GM21447 (cell line): ENCODE measurements at regions not wholly inside any gene's neighbourhood (a gene's known extent, or its start where the extent isn't known, plus 50 kb on each side); places are given as distances from the start of the nearest gene placed in this dataset.

Experiments used
- ATAC-seq: cut with Tn5 transposase; IDR thresholded peaks from one replicate; pipeline ENCODE4 v1.9.1; 2021; ENCODE audit not compliant: unreplicated experiment

GRCh38 chr1:199719156-199719842, 308.2 kb upstream of the NR5A2 start:
- ATAC-seq = no peak

- no peak for ATAC-seq
Observed at GRCh38 chr1:199720496-199720895, 307.0 kb upstream of the NR5A2 start.

GRCh38 chr1:199721001-199721400, 306.5 kb upstream of the NR5A2 start:
- no peak for ATAC-seq

DNA sequence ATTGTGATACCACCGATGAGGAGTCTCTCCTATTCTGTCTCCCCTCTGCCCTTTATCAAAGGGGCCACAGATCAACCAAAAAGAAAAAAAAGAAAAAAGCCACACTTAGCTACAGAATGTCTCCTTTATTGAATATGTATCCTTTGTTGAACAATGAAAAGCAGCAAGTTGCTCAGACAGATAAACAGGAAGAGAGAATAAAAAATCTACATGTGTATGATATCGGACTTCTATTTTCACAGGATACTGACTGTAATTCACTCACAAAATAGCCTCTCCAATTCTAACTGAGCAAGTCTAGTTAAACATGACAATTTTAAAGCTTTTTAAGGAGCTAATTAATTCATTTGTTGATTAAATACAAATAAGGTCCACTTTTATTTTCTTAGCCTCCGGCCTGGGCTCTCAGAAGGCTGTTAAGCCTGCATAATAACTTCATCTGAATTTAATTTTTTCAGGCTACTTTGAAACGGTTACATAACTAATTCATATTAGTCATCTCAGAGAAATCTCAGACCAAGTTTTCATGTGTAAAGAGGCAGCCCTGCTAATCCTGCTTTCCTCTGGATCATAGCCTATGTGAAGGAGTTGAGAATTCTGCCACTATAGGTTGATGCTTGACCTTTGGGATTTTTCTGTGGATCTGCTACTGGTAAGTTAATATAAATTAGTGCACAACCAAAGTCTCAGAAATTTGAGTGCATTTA, 304.1 kb upstream of the NR5A2 start:
- ATAC-seq = no peak

DNA sequence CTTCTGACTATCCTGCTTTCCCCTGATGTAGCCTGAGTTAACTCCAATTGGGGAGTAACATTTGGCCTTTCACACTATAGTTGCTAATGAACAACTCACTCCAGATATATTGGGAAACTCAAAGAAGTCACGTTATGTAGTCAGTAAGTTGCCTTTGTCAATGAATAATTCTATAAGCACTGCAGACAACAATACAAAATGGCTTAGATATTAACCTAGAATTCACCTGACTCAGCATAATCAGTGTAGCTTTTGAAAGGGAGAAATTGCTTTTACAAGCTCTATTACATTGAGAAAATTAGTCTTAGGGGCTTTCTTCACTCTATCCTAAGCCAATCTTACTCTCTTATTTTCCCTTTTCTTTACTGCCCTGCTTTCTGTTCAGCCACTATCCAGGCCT, 303.5 kb upstream of the NR5A2 start:
- ATAC-seq = no peak

DNA sequence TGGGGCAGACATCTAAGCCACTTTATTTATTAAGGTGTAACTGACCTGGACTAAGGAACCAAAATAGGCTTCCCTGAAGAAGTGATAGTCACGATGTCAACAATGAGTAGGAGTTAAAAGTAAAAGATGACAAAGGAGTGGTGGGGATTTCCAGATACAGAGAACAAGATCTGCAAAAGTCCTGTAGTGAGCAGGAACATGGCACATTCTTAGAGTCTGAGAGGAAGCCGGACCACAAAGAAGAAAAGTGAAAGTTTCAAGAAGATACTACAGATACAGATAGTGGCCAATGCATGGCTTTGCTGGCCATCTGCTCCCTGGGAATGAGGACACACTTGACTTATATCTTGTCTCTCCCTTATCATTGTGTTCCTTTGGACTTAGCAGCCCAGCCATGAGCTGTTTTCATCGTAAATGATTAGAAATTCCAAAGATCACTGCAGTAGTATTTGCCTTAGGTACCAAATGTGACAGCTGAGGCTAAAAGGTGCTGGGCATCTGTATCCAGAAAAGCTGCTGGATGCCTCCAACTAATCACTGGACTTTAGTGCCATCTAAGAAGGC, 302.4 kb upstream of the NR5A2 start:
- ATAC-seq = peak; percentile 86

DNA sequence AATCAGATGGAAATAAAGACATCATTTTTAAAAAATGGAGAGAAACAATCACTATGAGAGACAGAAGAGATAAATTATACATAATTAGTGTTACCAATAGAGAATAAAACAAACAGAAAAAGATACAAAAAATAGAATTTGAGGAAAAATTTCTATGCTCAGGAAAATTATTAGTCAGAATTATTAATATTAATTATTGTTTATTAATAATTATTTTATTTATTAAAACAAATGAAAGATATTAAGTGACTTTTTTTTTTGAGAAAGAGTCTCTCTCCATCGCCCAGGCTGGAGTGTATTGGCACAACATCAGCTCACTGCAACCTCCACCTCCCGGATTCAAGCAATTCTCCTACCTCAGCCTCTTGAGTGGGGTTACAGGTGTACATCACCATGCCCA, 299.8 kb upstream of the NR5A2 start:
- ATAC-seq = no peak

DNA sequence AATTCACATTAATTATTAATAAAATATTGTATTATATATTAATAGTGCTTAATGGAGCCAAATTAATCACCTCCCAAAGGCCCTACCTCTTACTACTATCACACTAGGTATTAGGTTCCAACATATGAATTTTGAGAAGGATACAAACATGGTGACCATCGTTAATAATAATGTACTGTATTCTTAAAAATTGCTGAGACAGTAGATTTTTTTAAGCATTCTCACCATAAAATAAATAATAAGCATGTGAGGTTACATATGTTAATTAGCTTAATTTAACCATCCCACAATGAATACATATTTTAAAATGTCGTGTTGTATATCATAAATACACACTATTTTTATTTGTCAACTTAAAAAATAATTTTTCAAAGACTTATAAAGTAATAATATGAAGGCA, 299.2 kb upstream of the NR5A2 start:
- no peak for ATAC-seq

GRCh38 chr1:199733125-199733524, 294.4 kb upstream of the NR5A2 start:
- ATAC-seq = no peak

DNA sequence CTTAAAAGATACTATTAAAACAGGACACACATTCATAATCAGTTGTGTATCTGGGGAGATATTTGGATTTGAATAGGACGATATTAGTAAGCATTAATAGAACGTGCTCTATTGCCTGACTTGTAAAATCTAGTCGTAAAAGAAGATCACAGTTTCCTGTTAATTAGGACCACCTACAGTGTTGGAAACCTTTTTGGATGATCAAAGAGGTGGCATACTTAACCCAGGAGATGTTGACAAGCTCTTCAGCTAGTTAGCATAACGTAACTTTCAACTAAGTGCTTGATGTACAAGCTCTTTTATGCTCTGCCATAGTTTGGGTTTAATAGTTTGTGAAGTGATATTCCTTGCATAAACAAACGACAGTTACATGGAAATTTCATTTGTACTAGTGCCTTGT, 293.3 kb upstream of the NR5A2 start:
- ATAC-seq = no peak

DNA sequence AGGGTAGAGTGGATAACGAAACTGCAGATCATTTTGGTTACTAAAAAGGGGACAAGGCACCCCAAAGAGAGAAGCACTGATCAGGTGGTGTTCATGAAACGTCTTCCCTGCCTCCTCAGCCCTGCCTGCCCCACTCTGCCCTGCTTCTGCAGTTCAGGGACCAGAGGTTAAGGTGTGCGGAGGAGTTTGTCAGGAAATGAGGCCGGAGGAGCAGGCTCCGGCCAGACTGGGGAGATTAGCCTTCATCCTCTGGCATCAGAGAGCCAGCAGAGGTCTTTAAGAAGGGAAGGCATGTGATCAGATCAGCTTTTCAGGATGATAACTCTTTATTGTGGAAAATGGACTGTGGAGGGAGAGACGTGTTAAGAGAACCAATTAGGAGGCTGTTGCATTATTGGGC, 291.9 kb upstream of the NR5A2 start:
- ATAC-seq = no peak

DNA sequence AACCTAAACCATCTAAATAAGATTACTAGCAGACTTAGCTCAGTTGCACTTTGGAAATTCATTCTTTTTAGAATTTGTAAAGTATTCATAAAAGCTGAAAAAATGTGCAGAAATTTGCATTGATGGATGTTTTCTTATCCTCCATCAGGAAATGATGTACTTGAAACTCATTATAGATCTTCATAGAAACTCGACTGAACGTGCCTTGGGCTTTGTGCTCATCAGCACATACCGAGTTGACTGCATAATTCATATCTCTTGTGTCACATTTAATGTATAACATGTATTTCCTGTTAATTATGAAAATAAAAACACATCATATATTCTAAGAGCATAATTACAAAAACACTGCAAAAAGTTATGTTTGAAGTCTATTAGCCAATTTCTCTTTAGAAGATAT, 290.9 kb upstream of the NR5A2 start:
- no peak for ATAC-seq

GRCh38 chr1:199741586-199741985, 285.9 kb upstream of the NR5A2 start:
- ATAC-seq = no peak

DNA sequence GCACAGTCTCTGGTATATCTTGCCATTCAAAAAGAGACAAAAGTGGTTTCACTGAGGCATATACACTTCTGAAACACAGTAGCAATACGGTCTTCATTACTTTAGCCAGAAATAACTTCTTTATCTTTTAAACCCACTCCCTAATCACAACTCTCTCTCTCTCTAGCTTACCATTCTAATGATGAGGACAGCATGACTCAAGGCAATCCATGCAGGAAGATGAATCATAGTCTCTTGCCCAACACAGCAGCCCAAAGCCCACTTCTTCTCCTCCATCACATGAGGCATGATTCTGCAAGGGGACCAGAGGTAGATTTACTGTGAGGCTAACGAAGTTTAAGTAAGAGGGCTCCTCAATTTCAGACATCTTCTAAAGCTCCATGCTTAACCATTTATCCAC, 285.0 kb upstream of the NR5A2 start:
- no peak for ATAC-seq

DNA sequence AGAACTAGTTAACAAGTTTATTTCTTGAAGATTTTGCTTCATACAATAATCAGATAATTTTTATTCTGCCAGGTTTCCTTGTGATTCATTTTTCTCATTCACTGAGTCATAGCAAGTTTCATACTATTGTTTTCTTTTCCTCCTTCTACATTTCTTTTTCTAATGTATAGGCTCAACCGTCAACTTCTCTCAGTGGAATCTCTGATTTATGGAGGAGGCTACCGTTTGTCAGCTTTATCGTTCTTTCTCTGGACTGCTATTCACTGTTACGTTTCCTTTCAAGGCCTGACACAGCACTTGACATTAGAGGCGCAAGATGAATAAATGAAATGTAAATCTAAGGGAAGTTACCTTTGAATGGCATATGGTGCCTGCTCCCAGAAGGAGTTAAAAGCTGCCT, 284.3 kb upstream of the NR5A2 start:
- ATAC-seq = no peak

GRCh38 chr1:199746666-199747384, 280.7 kb upstream of the NR5A2 start:
- ATAC-seq = no peak

DNA sequence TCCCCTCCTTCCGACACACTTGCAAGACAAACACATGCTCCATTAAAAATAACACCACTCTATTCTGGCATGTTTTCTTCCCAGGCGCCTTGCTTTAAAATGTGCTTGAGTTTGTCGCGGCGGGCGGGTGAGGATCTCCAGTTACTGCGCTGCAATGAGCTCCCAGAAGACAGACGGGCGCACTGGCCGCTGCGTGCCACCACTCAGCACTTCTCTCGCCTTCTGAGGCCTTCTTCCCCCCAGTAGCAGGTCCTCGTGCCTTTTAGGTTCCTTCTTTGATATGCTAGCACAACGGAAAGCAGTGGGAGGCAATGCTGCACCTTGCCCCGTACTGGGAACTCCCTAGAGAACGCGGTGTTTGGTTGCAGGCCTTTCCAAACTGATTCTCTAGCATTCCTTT, 279.5 kb upstream of the NR5A2 start:
- no peak for ATAC-seq

- no peak for ATAC-seq
Observed at GRCh38 chr1:199751506-199751905, 276.0 kb upstream of the NR5A2 start.

GRCh38 chr1:199751962-199752687, 275.4 kb upstream of the NR5A2 start:
- ATAC-seq = no peak

DNA sequence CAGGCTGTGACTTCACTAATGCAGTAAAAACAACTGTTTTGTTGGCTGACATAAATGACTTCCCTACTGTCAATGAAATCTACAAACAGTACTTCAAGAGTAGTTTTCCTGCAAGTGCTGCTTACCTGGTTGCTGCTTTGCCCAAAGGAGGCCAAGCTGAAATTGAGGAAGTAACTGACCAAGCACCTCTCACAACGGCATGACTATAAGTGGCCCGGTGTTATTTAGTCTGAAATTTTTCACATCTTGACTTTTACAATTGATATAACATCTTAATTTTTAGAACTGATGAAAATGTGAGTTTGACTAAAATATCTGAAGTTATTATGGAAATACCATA, 274.9 kb upstream of the NR5A2 start:
- ATAC-seq = no peak

- no peak for ATAC-seq
Observed at GRCh38 chr1:199753513-199753912, 274.0 kb upstream of the NR5A2 start.
